Cardiac muscle cell (in vitro differentiated cells and primary cell): ENCODE measurements at regions not wholly inside any gene's neighbourhood (a gene's known extent, or its start where the extent isn't known, plus 50 kb on each side); places are given as distances from the start of the nearest gene placed in this dataset.

Source experiments
- DNase-seq, 2 donors: peaks; one replicate each; pipeline versions ENCODE4 v3.0.0 to v3.0.0-alpha.2; 2010 to 2017; ENCODE audit warnings: low read depth in 1 of 2, low spot score in 1 of 2
- H3K27ac ChIP-seq: fragments of 200-600 bp; sonication (generic); 2 replicates; pipeline ENCODE4 v1.5.1; 2016
- H3K27me3 ChIP-seq: fragments of 200-600 bp; sonication (generic); 2 replicates; pipeline ENCODE4 v1.6.0; 2016; ENCODE audit warnings: control low read depth
- H3K36me3 ChIP-seq: fragments of 200-600 bp; sonication (generic); 2 replicates; pipeline ENCODE4 v1.5.1; 2016; ENCODE audit warnings: control low read depth
- H3K4me1 ChIP-seq: fragments of 200-600 bp; sonication (generic); 2 replicates; pipeline ENCODE4 v1.8.1; 2017; ENCODE audit warnings: low read depth, mild to moderate bottlenecking, mixed run types
- H3K4me3 ChIP-seq: fragments of 200-600 bp; sonication (generic); 2 replicates; pipeline ENCODE4 v1.5.1; 2016; ENCODE audit warnings: mild to moderate bottlenecking
- H3K9me3 ChIP-seq: fragments of 200-600 bp; sonication (generic); 2 replicates; pipeline ENCODE4 v1.5.1; 2017; ENCODE audit warnings: low read depth, mild to moderate bottlenecking, control low read depth
- TF ChIP-seq, protein P1 (sequence below): IDR thresholded peaks from 2 replicates; pipeline ENCODE4 v1.5.1; 2012; ENCODE audit warnings: low read depth, mild to moderate bottlenecking, low read length

DNA sequence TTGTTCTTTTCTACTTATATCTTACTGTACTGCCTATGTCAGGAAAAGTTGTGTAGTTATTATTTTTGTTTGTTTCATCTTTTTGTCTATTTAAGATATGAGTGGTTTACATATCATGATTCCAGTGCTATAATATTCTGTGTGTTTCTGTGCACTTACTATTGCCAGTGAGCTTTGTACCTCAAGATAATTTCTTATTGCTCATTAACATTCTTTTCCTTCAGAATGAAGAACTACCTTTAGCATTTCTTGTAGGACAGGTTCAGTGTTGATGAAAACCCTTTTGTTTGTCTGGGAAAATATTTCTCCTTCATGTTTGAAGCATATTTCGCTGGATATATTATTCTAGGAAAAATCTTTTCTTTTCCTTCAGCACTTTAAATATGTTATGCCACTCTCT is 452.7 kb upstream of the FAT3 start:
- Histone ChIP-seq H3K9me3 (no peaks in the 10 kb centered on the region), H3K36me3 (no peaks in the 10 kb centered on the region), H3K4me1 (no peaks in the 10 kb centered on the region), H3K4me3 (no peak overlapping the region), H3K27me3 (no peaks in the 10 kb centered on the region), H3K27ac (no peak overlapping the region)
- no peak for DNase-seq
- TF ChIP-seq, protein P1, sequence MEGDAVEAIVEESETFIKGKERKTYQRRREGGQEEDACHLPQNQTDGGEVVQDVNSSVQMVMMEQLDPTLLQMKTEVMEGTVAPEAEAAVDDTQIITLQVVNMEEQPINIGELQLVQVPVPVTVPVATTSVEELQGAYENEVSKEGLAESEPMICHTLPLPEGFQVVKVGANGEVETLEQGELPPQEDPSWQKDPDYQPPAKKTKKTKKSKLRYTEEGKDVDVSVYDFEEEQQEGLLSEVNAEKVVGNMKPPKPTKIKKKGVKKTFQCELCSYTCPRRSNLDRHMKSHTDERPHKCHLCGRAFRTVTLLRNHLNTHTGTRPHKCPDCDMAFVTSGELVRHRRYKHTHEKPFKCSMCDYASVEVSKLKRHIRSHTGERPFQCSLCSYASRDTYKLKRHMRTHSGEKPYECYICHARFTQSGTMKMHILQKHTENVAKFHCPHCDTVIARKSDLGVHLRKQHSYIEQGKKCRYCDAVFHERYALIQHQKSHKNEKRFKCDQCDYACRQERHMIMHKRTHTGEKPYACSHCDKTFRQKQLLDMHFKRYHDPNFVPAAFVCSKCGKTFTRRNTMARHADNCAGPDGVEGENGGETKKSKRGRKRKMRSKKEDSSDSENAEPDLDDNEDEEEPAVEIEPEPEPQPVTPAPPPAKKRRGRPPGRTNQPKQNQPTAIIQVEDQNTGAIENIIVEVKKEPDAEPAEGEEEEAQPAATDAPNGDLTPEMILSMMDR, result no peak

DNA sequence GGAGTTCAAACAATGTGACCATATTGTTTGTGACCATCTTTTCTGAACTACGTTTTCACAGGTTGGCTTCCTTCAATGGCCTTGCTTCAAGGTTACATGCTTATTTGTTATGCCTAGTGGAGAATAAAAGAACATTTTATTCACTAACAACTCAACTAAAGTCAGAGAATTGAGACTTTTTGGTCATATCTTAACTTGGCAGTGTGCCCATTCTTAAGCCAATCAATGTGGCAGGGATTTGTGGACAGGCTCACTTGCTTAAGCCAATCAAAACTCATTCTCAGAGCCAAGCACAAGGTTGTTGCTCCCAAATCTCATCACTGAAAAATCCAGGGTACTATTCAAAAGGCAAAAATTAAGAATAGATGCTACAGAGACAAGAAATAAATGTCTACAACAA is 455.8 kb upstream of the FAT3 start:
- H3K27me3 ChIP-seq, result no peaks in the 10 kb centered on the region
- H3K9me3 ChIP-seq, result no peaks in the 10 kb centered on the region
- no peaks in the 10 kb centered on the region for H3K36me3 ChIP-seq
- no peak overlapping the region for H3K27ac ChIP-seq
- DNase-seq, result no peak
- H3K4me1 ChIP-seq, result no peaks in the 10 kb centered on the region
- no peak overlapping the region for H3K4me3 ChIP-seq
- TF ChIP-seq, protein P1, result no peak

DNA sequence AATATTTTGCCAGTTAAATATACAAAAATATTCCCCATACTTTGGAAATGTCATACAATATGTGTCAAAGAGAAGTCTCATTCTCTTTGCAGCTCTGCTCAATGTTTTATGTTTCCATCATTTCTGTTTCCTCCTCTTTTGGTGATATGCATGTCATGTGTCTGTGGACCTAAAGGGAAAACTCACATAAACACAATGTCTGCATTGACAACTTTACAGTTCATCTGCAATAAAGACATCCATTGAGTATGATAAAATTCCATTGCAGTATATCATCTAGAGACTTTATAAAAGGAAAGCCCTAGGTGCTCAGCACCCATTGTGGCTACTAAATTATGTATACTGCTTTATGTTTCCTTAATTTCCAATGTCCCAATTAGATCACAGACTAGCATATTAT is 461.3 kb upstream of the FAT3 start:
- H3K4me1 ChIP-seq, result no peaks in the 10 kb centered on the region
- TF ChIP-seq, protein P1, result no peak

DNA sequence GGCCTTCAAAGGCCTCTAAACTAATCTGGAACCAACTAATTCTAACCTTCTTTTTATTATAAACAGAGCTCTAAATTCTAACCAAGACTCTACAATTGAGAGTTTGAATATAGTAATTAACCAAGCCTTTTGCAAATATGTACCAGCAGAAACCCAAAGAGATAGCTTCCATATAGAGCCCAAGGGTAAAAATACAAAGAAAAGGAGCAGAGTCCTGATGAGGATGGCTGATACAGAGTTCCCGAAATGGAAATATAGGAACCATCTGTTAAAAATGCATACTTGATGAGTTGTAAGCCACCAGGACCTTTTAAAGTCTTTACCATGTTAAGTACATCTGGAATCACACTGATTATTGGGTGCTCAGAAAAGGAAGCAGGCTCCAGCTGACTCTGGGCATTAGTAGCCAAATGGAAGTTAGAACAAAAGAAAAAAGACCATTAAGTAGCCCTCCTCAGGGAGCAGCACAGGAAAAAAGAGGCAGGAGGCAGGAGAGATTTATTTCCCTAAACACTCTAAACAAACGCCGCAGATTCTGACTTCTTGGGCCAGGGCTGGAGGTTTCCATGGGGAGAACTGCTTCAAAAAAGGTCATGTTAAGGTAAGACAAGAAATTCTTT is 463.1 kb upstream of the FAT3 start:
- H3K36me3 ChIP-seq, result no peaks in the 10 kb centered on the region
- H3K27me3 ChIP-seq, result no peaks in the 10 kb centered on the region
- no peak overlapping the region for H3K4me3 ChIP-seq
- TF ChIP-seq, protein P1, result no peak
- no peak overlapping the region for H3K27ac ChIP-seq
- no peaks in the 10 kb centered on the region for H3K9me3 ChIP-seq
- H3K4me1 ChIP-seq, result no peaks in the 10 kb centered on the region
- no peak for DNase-seq

More for the DNA sequence above, 461.3 kb upstream of the FAT3 start:
- DNase-seq, result no peak
- no peaks in the 10 kb centered on the region for H3K27me3 ChIP-seq
- no peaks in the 10 kb centered on the region for H3K9me3 ChIP-seq
- no peaks in the 10 kb centered on the region for H3K36me3 ChIP-seq
- no peak overlapping the region for H3K4me3 ChIP-seq
- no peak overlapping the region for H3K27ac ChIP-seq

DNA sequence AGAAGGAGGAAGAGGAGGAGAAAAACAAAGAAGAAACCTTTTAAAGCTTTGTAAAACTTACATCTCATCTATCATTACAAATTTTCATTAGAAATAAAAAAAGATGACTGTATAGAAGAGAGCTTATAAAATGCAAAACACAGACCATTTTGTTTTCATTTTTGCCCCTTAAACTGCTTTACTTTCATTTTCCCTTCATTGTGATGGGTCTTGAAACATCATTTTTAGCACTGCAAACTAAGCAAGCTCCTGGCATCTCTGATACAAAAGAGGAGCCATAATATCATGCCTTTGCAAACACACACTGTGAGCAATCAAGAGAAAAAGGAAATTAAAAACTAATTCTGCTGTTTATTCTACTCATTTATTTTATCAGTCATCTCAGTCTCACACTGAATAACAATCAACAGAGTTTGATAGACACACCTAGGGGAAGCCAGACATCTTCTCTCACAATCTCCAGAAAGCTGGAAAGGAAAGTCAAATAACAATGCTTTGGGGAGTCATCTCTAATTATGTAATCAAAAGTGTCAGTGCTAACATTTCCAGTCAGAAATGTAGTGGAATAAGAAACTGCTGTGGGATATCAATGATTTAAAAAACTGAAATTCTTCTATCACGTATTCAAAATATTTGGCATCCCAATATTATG is 467.7 kb upstream of the FAT3 start:
- Histone ChIP-seq H3K36me3 (no peaks in the 10 kb centered on the region), H3K9me3 (no peaks in the 10 kb centered on the region), H3K27ac (no peak overlapping the region), H3K4me1 (no peaks in the 10 kb centered on the region), H3K27me3 (no peaks in the 10 kb centered on the region), H3K4me3 (no peak overlapping the region)
- TF ChIP-seq, protein P1, result no peak
- DNase-seq, result no peak
